ENCODE measurements at regions not wholly inside any gene's neighbourhood (a gene's known extent, or its start where the extent isn't known, plus 50 kb on each side); places are given as distances from the start of the nearest gene placed in this dataset.
"Not testable (repeated sequence)": the region's sequence is repeated elsewhere in the genome, so short reads cannot be mapped to it uniquely, and the experiment has no call there.

GRCh38 chr16:76670125-76670857, 393.1 kb downstream of the CNTNAP4 start:
- H3K27ac Mint-ChIP-seq: no peak overlapping the region
- H3K36me3 Mint-ChIP-seq: no peaks in the 10 kb centered on the region
- H3K9me3 Mint-ChIP-seq: peaks cover 0 to 2% (median 2%) of the 10 kb centered on the region in 3 donors
- H3K27me3 Mint-ChIP-seq: peaks cover 2% of the 10 kb centered on the region
- H3K4me1 Mint-ChIP-seq: no peaks in the 10 kb centered on the region
- H3K4me3 Mint-ChIP-seq: no peak overlapping the region

GRCh38 chr16:76676356-76676755, 399.2 kb downstream of the CNTNAP4 start:
- H3K9me3 Mint-ChIP-seq: peaks cover 0 to 15% (median 2%) of the 10 kb centered on the region in 3 donors
- H3K27me3 Mint-ChIP-seq: peaks cover 2% of the 10 kb centered on the region
- H3K27ac Mint-ChIP-seq: no peak overlapping the region
- no peaks in the 10 kb centered on the region for H3K36me3 Mint-ChIP-seq
- no peak overlapping the region for H3K4me3 Mint-ChIP-seq
- no peaks in the 10 kb centered on the region for H3K4me1 Mint-ChIP-seq

DNA sequence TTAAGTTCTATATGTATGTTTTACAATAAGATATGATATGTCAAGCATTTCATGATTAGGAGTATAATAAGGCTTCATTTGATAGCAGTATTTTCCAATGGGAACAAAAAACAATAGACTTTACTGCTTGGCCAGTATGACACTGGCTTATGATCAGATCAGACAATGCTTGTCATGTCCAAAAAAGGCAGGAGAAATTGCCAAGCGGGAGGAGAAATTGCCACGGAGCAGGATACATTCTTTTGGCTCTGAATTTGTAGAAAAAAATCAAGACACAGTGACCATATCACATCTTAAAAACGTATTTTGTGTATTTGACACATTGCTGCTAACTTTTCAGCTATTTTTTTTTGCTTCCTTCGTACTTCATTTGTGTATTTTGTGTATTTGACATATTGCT, 404.1 kb downstream of the CNTNAP4 start:
- Mint-ChIP-seq H3K4me1 (no peaks in the 10 kb centered on the region), H3K9me3 (peaks cover 0 to 15% (median 0%) of the 10 kb centered on the region in 3 donors), H3K4me3 (no peak overlapping the region), H3K27ac (no peak overlapping the region), H3K27me3 (no peaks in the 10 kb centered on the region), H3K36me3 (no peaks in the 10 kb centered on the region)

- Mint-ChIP-seq H3K27ac (no peak overlapping the region), H3K27me3 (no peaks in the 10 kb centered on the region), H3K36me3 (no peaks in the 10 kb centered on the region)
Measured at GRCh38 chr16:76683051-76683450, 405.9 kb downstream of the CNTNAP4 start.

DNA sequence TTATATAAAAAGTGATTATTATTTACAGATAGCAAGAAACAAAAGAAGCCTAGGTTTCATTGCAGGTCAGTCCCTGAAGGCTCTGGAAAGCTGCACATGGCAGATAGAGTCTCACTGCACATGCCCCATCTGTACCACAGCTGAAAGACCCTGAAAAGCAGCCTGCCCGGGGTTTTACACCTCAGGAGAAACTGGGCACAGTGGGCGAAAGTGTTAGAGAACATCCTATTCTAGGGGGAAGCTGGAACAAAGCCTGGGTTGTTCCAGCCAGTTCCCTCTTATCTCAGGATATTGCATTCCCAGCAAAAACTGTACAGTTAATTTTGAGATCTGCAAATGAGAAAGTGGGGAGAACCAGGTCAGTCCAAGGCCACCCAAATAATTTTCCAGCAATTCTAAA, 419.7 kb downstream of the CNTNAP4 start:
- peaks cover 2% of the 10 kb centered on the region for H3K36me3 Mint-ChIP-seq
- no peak overlapping the region for H3K4me3 Mint-ChIP-seq
- H3K27me3 Mint-ChIP-seq: no peaks in the 10 kb centered on the region
- H3K4me1 Mint-ChIP-seq: no peaks in the 10 kb centered on the region
- peaks cover 0 to 6% (median 5%) of the 10 kb centered on the region in 3 donors for H3K9me3 Mint-ChIP-seq
- no peak overlapping the region for H3K27ac Mint-ChIP-seq

More at GRCh38 chr16:76683051-76683450, 405.9 kb downstream of the CNTNAP4 start:
- no peaks in the 10 kb centered on the region for H3K4me1 Mint-ChIP-seq
- peaks cover 0 to 15% (median 0%) of the 10 kb centered on the region in 3 donors for H3K9me3 Mint-ChIP-seq
- no peak overlapping the region for H3K4me3 Mint-ChIP-seq

- H3K36me3 Mint-ChIP-seq: no peaks in the 10 kb centered on the region
- no peak overlapping the region for H3K27ac Mint-ChIP-seq
- no peaks in the 10 kb centered on the region for H3K27me3 Mint-ChIP-seq
- H3K4me3 Mint-ChIP-seq: no peak overlapping the region
- peaks cover 0 to 2% (median 0%) of the 10 kb centered on the region in 3 donors for H3K4me1 Mint-ChIP-seq
- H3K9me3 Mint-ChIP-seq: no peaks in the 10 kb centered on the region
Measured at GRCh38 chr16:76705892-76706291, 428.7 kb downstream of the CNTNAP4 start.

DNA sequence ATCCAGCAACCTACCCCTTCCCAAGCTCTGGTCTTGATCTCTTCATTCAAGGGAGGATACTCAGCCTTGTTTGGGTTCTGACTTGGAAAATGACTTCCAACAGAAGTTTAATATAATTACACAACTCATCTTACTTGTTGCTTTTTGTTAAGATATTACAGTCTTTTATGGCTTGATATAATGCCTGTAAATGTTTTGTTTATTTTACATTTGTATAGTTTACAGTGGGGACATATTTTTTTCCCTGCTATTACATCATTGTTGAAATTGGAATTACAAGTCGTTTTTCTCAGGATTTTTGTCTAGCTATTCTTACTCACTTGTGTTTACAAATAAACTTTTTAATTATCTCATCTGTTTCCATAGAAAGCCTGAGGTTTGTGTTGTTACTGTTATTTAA, 436.0 kb downstream of the CNTNAP4 start:
- Mint-ChIP-seq H3K27ac (no peak overlapping the region), H3K4me3 (no peak overlapping the region), H3K36me3 (no peaks in the 10 kb centered on the region), H3K27me3 (no peaks in the 10 kb centered on the region), H3K9me3 (peaks cover 0 to 3% (median 0%) of the 10 kb centered on the region in 3 donors), H3K4me1 (no peaks in the 10 kb centered on the region)

- H3K27me3 Mint-ChIP-seq, H3K36me3 Mint-ChIP-seq, H3K9me3 Mint-ChIP-seq: not testable (repeated sequence)
Measured at GRCh38 chr16:76716251-76716650, 439.1 kb downstream of the CNTNAP4 start.

GRCh38 chr16:76724181-76724580, 447.0 kb downstream of the CNTNAP4 start:
- H3K36me3 Mint-ChIP-seq: no peaks in the 10 kb centered on the region
- H3K27ac Mint-ChIP-seq: no peak overlapping the region
- H3K27me3 Mint-ChIP-seq: no peaks in the 10 kb centered on the region
- H3K4me3 Mint-ChIP-seq: no peak overlapping the region
- H3K4me1 Mint-ChIP-seq: no peaks in the 10 kb centered on the region
- H3K9me3 Mint-ChIP-seq: peaks cover 0 to 6% (median 2%) of the 10 kb centered on the region in 3 donors

More at GRCh38 chr16:76716251-76716650, 439.1 kb downstream of the CNTNAP4 start:
- H3K27ac Mint-ChIP-seq, H3K4me1 Mint-ChIP-seq, H3K4me3 Mint-ChIP-seq: not testable (repeated sequence)

DNA sequence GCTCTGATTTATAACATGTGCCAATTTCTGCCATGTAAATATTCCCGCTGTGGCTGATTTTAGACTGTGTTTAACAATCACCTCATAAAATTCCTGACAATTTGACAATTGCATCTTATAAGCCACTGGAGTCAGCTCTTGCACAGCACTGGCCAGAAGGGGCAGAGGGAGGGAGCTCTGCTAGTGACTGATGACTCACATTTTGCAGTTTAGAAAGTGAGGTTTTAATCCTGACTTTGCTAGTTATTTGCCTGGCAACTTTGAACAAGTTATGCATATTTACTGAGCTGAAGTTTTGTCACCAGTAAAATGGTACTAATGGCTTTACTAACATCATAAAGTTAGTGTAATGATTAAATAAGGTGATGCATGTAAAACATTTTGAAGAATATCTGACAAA, 452.3 kb downstream of the CNTNAP4 start:
- Mint-ChIP-seq H3K4me3 (no peak overlapping the region), H3K27me3 (no peaks in the 10 kb centered on the region), H3K27ac (no peak overlapping the region), H3K9me3 (peaks cover 0 to 8% (median 2%) of the 10 kb centered on the region in 3 donors), H3K4me1 (no peaks in the 10 kb centered on the region), H3K36me3 (no peaks in the 10 kb centered on the region)

DNA sequence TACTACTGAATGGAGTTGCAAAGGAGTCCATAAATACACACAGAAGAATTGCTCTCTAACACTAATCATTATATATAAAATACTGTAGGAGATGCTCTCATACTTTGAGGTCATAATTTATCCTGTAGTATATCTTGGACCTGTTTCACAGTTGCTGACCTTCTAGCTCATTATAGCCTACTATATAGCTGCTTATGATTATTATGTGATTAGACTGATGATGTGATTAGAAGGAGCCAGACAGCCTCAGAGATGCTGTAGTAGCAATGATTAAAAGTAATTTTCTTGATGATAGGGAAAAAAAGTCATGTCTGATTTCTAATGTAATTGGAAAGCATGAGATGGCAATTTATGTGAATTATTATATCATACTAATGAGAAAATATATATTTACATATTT, 455.7 kb downstream of the CNTNAP4 start:
- H3K9me3 Mint-ChIP-seq: peaks cover 0 to 12% (median 2%) of the 10 kb centered on the region in 3 donors
- no peaks in the 10 kb centered on the region for H3K36me3 Mint-ChIP-seq
- H3K27ac Mint-ChIP-seq: no peak overlapping the region
- H3K4me1 Mint-ChIP-seq: no peaks in the 10 kb centered on the region
- H3K4me3 Mint-ChIP-seq: no peak overlapping the region
- no peaks in the 10 kb centered on the region for H3K27me3 Mint-ChIP-seq

- Mint-ChIP-seq H3K9me3 (peaks cover 8 to 16% (median 15%) of the 10 kb centered on the region in 3 donors), H3K27ac (no peak overlapping the region), H3K36me3 (no peaks in the 10 kb centered on the region), H3K27me3 (no peaks in the 10 kb centered on the region), H3K4me3 (no peak overlapping the region), H3K4me1 (no peaks in the 10 kb centered on the region)
Measured at GRCh38 chr16:76741623-76742022, 449.4 kb upstream of the MON1B start.

DNA sequence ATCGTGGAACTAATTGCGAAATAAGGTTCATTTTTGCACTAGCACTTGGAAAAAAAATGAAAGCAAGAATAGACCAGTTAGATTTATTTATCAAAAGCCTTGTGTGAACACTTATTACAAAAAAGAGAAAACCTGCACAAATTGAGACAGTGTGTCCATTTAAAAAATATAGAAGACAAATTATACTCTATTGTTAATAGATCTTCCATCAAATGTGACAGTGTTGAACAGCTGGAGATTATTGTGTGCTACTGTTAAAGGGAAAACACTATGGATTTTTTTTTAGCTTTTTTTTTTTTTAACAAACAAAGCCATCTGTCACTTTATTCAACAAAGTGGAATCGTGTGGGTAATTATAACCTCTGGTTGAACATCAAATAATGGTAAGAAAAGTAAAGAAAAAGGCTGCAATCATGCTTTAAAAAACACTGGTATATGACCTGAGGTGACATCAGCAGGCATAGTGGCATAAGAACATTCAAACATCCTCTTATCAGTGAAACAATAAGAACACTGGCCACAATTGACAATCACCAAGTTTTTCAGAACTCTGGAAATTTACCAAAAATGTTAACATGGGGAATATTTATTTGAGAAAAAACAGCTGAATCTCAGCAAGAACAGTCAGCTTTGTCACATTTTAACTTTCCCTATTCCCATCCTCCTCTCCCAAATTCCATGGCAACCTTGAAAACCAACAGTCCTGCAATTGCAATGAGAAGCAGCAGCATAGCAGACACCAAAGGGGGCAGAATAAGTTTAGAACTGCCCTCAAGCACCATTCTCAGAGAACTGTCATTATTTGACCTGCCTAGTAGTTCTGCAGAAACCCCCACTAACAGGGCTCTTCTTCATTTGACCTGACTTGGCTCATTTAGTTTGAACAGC, 442.3 kb upstream of the MON1B start:
- Mint-ChIP-seq H3K27ac (no peak overlapping the region), H3K9me3 (peaks cover 0 to 2% (median 0%) of the 10 kb centered on the region in 3 donors), H3K4me3 (no peak overlapping the region), H3K4me1 (no peaks in the 10 kb centered on the region), H3K36me3 (no peaks in the 10 kb centered on the region), H3K27me3 (no peaks in the 10 kb centered on the region)

DNA sequence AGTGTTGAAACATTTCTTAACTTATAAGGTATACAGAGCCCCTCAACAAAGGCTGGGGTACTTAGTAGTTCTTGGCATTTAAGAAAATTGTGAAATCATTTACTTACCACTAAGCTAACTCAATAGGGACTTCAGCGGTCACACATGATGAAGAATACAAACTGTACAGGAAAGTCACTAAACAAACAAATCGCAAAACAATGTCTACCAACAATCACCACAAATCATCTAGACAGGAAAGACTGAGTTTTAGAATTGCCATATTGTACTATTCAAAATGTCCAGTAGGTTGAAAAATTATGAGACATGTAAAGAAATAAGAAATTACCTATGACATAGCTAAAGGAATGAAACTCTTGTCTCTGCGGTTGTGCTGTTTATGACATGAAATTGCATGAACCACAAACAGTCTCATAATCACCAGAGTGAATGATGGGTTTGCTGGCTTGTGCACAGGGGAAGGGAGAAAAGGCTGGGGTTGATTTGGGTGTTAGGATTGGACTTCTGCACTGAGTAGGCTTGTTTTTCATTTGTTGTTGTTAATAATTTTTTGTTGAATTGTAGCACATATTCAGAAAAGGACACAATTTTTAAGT, 441.1 kb upstream of the MON1B start:
- peaks cover 0 to 2% (median 1%) of the 10 kb centered on the region in 3 donors for H3K9me3 Mint-ChIP-seq
- no peak overlapping the region for H3K4me3 Mint-ChIP-seq
- H3K27ac Mint-ChIP-seq: no peak overlapping the region
- H3K27me3 Mint-ChIP-seq: no peaks in the 10 kb centered on the region
- no peaks in the 10 kb centered on the region for H3K4me1 Mint-ChIP-seq
- no peaks in the 10 kb centered on the region for H3K36me3 Mint-ChIP-seq

- no peaks in the 10 kb centered on the region for H3K36me3 Mint-ChIP-seq
- H3K27ac Mint-ChIP-seq: no peak overlapping the region
- H3K4me1 Mint-ChIP-seq: no peaks in the 10 kb centered on the region
- H3K9me3 Mint-ChIP-seq: peaks cover 3 to 7% (median 4%) of the 10 kb centered on the region in 3 donors
- H3K4me3 Mint-ChIP-seq: no peak overlapping the region
- H3K27me3 Mint-ChIP-seq: no peaks in the 10 kb centered on the region
Measured at GRCh38 chr16:76755496-76755895, 435.5 kb upstream of the MON1B start.

Measured in IgD-negative memory B cell (primary cell).